Body of pancreas (tissue), 4 donors: ENCODE measurements at regions not wholly inside any gene's neighbourhood (a gene's known extent, or its start where the extent isn't known, plus 50 kb on each side); places are given as distances from the start of the nearest gene placed in this dataset. TPM values are rescaled to one million over a fixed set of nuclear protein-coding genes. Genes with fewer than 3 reads are reported as not detected.

Experiments used
- ATAC-seq: fragments of 150-250 bp; one replicate; pipeline ENCODE4 v1.9.1; 2016
- DNase-seq, 4 donors: peaks; one replicate each; pipeline ENCODE4 v3.0.0-alpha.2; 2019
- H3K27ac ChIP-seq, 4 donors: fragments of 200-600 bp; sonication (generic); 1 replicate in 3 of 4; 2 replicates in 1 of 4; pipeline versions ENCODE4 v1.5.1 to v1.6.1; 2016 to 2019; ENCODE audit warnings: mild to moderate bottlenecking in 1 of 4, mixed read lengths in 1 of 4, moderate library complexity in 1 of 4
- H3K27me3 ChIP-seq, 2 donors: fragments of 200-600 bp; sonication (generic); one replicate each; pipeline ENCODE4 v1.6.0; 2016; ENCODE audit warnings: mild to moderate bottlenecking in 1 of 2
- H3K36me3 ChIP-seq, 2 donors: fragments of 200-600 bp; sonication (generic); replicated peaks in 1 of 2; 2 replicates each; pipeline ENCODE4 v1.5.1; 2016; ENCODE audit warnings: low read depth in 2 of 2; ENCODE audit not compliant: insufficient read depth in 1 of 2
- H3K4me1 ChIP-seq: fragments of 200-600 bp; sonication (generic); one replicate; pipeline ENCODE4 v1.6.0; 2016
- H3K4me3 ChIP-seq, 2 donors: fragments of 200-600 bp; sonication (generic); 1 replicate in 1 of 2; 2 replicates in 1 of 2; pipeline ENCODE4 v1.5.1; 2016 to 2019
- H3K9me3 ChIP-seq, 3 donors: fragments of 200-600 bp; sonication (generic); 1 replicate in 2 of 3; 2 replicates in 1 of 3; pipeline ENCODE4 v1.5.1; 2016
- CTCF ChIP-seq, 7 experiments: fragments of 450-650 bp in 4 of 7; fragments of 200-600 bp in 3 of 7; sonication (generic) in 3 of 7; IDR thresholded peaks; one replicate each; pipeline ENCODE4 v1.5.1; 2016 to 2019; ENCODE audit warnings: antibody characterized with exemption in 7 of 7
- POLR2A ChIP-seq, 3 donors: fragments of 450-650 bp; IDR thresholded peaks; one replicate each; pipeline ENCODE4 v1.6.1; 2016; ENCODE audit warnings: antibody characterized with exemption in 3 of 3, mild to moderate bottlenecking in 2 of 3
- WGBS, 2 donors: methylation state at CpG; one replicate each; pipeline ENCODE4 v1.1.5; 2017; 5-methylcytosine and 5-hydroxymethylcytosine counted together
- intact Hi-C: fragments of 100-400 bp; cut with DNase I; formaldehyde crosslinking; loops from one replicate; pipeline ENCODE4 v1.15.1; 2023
- small RNA-seq: library from RNA; depleted of rRNA; stranded (forward); fragments of <200 nt; gene quantifications from one replicate; pipeline ENCODE3, GENCODE V24; 2016

DNA sequence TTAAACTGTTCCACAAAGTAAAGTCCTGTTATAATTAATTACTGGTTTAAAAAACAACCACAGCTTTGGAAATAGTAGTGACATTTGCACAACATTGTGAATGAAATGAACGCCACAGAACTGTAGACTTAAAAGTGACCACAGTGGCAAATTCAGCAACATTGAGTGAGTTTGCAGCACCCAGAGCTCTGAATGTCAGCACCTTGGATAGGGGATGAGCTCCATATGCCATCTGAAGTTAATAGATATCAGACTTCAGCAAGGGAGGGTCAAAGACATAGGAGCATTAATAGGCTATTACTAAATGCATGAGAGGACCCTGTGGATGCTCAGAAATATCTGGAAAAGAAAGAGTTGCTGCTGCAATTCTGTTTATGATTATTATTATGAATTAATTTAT is 55.3 kb upstream of the KCNIP4 start:
- H3K27me3 ChIP-seq: no peaks in the 10 kb centered on the region
- no peaks in the 10 kb centered on the region for H3K36me3 ChIP-seq
- intact Hi-C loops: no loop called here
- H3K9me3 ChIP-seq: no peaks in the 10 kb centered on the region
- no peak overlapping the region for H3K4me3 ChIP-seq
- no peak for DNase-seq
- ATAC-seq: no peak
- H3K4me1 ChIP-seq: no peaks in the 10 kb centered on the region
- H3K27ac ChIP-seq: no peak overlapping the region
- TF ChIP-seq POLR2A (IDR thresholded peaks at IDR 0.05): no peak
- no peak for TF ChIP-seq CTCF (IDR thresholded peaks at IDR 0.05)
- 38 to 48% methylated on average over 1 of the region's 1 CpG for whole genome bisulfite sequencing, 2 donors

Small RNA genes in the stretch of these regions (small RNA-seq; reads per million reads assigned to genes)
- gene RNU6-420P: not detected
